GM19043 (cell line): ENCODE measurements at regions not wholly inside any gene's neighbourhood (a gene's known extent, or its start where the extent isn't known, plus 50 kb on each side); places are given as distances from the start of the nearest gene placed in this dataset.

Experiments used
- ATAC-seq: cut with Tn5 transposase; IDR thresholded peaks from one replicate; pipeline ENCODE4 v1.9.1; 2021; ENCODE audit warnings: low read depth; ENCODE audit not compliant: unreplicated experiment

DNA sequence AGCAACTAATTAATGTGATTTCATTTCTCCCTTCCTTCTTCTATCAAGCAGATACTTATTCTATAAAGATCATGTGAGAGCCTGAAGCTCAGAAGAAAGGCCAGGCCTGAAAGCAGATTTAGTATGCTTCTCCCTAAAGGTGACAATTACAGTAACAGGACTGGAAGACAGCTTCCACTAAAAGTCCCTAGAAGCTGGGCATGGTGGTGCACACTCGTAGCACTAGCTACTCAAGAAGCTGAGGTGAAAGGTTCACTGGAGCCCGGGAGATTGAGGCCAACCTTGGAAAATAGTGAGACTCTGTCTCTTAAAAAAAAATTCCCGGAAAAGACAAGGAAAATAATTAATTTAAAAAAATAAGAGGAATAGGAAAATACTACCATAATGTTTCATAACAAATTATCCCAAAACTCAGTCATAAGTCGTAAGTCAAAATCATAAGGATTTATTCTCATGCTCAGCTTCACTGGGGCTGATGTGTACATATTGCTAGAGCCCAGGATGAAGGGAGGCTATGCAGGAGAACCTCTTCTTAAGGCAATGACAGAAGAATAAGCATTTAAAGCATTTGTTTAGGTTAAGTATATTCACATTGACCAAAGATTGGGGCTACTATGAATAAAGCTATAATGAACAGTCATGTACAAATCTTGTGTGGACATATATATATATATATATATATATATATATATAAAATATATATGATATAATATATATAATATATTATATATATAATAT, 210.8 kb upstream of the SMARCA2 start:
- ATAC-seq, result no peak

DNA sequence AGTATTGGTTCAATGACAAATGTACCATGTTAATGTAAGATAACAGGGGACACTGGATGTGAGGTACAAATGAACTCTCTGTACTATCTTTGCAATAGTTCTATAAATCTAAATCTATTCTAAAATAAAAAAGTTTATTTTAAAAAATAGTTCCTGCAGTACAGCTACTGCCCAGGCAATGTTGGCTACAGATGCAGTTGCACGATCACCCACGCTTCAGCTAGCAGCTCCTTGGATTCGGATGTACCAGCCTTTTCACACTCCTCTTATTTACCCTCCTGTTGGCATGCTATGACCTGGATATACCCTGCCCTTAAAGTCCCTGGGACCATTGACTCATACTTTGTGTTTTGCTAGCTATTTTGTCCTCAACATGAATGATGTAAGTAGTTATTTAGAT, 185.4 kb upstream of the SMARCA2 start:
- no peak for ATAC-seq

DNA sequence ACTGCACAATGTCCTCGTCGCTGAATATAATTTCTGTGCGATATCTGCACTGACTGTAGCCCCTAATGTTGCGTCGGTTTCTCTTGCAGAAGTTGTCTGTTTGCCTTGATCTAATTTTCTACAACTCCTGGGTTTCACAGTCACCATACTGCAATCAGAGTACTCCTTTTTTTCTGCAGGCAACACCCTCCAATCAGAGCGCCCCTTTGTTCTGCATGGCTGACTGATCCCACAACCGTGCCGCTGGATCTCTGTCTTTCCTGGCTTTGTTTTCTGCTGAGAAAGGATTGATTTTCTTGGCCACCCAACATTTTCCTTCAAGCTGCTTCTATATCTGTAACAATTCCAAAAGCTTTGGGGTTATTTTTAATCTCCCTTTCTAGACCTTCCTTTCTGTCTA, 182.2 kb upstream of the SMARCA2 start:
- ATAC-seq, result no peak

DNA sequence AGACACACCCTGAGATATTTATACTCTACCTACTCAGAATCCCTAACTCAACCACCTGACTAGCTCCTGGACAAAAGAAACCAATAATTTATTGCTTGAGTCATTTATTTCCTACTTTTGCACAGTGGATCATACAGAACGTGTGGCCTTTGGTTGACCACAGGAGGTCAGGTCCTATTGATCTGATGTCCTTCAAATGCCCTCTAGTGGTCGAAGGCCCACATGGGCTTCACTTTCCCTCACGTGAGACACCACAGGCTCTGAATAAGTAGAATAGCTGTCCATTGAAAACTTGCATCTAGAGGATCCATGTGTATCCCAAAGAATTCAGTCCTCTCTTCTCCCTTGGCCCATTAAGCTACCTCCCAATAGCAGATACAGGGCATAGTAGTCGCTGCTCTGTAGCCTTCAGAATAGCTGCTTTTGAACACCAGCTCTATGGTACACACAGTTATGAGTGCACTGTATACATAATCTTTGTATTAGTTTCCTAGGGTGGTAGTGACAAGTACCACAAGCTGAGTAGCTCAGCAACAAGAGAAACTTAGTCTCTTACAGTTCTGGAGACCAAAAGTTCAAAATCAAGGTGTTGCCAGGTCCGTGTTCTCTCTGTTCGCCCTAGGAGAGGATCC, 177.6 kb upstream of the SMARCA2 start:
- no peak for ATAC-seq

DNA sequence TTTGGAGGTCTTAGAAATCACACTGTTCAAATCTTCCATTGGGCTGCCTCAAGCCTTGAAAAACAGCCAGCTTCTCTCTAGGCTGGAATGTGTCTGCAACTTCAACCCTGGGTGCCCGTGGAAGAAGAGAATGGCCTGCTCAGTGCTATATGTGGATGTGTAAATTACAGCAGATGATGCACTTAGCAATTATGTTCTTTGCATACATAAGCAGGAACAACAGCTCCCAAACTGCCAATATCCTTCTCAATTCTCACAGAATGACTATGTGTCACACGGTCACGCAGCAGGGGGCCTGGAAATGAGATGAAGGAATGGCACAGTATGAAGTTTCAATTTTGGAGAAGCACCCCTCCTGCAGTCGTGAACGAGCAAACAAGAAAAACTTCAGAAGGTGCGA, 175.2 kb upstream of the SMARCA2 start:
- no peak for ATAC-seq

DNA sequence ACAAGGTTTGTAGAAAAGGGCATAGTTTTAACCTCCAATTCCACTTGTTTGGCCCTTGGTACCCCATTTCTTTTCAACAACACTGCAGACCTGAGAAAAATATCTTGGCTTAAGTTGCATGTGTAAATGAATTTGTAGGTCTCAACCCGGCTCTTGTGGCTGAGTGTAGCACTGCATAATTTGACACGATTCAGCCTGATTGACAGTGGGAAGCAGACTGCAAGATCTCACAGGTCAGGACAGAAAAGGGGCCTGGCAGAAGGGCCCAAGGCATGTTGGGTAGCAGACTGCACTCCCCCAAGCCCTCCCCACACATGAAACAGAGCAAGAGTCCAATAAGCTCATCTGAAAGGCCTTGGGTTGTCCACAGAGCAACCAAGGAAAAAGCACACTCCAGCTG, 169.7 kb upstream of the SMARCA2 start:
- no peak for ATAC-seq

DNA sequence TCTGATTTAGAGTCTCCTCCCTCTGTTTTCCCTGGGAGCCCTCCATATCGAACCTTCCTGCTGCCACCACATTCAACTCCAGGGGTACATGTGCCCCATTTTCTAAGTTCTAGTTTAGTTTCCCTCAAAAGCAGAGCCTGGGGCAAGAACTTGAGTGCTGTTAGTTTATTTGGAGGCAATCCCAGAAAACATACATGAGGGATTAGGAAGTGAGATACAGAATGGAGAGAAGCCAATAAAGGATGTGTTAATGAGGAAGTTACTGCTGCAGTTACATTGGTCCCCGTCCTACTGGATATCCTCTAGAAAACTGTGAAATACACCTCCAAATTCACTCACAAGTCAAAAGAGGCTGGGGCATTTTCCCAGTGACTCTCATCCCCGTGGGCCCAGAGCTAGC, 159.4 kb upstream of the SMARCA2 start:
- ATAC-seq, result no peak

DNA sequence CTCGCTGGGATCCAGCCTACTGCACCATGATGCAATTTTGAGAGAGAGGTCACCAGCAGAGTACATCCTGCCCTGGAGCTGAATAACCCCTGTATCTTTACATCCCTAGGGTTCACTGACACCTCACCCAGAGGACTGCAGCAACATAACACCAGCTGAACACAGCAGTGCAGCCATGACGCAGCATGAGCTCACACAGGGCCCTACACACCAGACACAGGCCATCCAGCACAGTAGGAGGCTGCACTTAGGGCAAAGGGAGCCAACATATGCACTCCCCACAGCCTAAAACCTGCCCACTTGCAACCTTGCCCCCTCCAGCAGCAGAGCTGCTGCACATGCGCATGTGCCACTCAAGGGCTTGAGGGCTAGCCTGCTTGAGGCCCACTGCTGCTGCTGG, 157.3 kb upstream of the SMARCA2 start:
- ATAC-seq, result no peak

DNA sequence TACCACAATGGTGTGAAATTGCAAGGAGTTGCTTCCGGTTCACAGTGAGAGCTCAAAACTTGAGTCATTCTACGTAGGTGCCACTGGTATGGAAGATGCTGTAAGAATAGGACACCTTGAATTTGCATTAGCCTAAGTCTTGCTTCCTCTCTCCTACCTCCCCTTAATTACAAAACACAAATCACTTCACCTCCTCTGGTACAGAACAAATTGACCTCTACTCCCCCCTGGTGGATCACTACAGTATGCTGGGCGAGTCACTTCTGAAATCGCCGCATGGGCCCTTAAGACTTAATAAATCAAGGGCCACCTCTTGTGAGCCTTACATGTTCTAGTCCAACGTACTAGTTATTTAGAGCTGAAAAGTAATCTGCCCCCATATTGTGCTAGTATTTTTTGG, 145.3 kb upstream of the SMARCA2 start:
- ATAC-seq, result peak; percentile 90

DNA sequence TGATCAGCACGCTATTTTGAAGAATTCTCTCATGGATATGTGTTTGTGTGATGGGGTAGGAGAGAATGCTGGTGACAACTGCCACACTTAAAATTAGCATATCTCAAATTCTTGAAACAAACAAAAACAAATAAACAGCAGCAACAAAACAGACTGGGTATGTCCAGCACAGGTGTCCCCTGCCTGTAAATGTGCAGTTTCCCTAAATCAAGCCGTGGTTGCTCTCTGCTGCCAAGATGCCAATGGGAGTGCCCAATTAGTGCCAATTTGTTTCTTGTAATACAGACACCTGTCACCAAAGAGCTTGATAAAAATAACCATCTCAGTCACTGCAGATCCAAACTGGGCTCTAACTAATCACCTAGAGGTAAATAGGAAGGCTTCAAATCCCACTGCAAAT, 144.2 kb upstream of the SMARCA2 start:
- no peak for ATAC-seq

DNA sequence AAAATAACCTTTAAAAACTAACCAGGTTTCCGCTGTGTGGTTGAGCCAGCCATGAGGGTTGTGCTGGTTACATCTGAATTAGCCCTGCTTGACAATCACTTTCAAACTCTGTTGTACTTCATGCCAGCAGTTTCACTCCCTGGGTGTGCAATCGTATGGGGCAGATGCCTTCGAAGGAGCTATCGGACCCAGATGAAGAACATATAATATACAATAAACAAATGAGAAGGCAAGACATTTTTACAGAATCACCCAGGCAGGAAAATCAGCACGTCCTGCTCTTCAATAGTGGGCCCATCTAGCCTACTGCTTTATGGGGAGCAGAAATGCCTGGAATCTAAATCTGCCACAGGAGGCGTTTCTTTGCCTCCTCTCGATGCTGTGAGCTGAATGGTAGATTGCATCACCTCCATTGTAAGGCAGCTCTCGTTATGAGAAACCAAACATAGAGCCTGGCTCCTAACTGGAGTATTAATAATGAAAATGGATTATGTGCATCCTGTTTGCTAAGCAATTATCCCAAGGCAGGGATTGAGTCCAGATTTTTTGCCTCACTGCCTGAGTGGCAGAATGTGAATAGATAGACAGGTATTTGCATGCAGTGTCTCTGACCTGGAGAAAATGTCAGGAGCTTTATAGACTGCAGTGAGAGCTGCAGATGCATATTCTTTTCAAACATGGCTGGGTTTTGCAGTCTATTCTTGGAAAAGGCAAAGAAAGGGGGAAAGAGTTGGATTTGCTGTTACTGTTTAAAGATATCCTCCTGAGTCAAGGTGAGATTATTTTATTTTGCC, 143.3 kb upstream of the SMARCA2 start:
- ATAC-seq, result no peak

DNA sequence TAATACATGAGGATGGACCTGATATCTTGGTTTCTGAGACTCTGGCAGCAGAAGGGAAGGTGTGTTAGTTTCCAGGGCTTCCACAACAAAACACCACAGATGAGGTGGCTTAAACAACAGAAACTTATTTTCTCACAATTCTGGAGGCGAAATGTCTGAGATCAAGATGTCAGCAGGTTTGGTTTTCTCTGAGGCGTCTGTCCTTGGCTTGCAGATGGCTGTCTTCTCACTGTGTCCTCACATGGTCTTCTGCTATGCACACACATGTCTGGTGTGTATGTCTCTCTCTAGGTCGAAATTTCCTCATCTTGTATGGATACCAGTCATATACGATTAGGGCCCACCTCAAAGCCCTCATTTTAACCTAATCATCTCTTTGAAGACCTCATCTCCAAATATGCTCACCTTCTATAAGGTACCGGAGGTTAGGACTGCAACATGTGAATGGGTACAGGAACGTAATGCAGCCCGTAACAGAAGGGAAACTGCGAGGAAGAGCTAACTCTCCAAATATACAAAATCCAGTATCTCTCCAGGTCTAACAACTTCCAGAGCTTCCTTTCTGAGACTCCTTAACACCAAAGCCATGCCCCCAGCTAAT, 139.8 kb upstream of the SMARCA2 start:
- no peak for ATAC-seq

DNA sequence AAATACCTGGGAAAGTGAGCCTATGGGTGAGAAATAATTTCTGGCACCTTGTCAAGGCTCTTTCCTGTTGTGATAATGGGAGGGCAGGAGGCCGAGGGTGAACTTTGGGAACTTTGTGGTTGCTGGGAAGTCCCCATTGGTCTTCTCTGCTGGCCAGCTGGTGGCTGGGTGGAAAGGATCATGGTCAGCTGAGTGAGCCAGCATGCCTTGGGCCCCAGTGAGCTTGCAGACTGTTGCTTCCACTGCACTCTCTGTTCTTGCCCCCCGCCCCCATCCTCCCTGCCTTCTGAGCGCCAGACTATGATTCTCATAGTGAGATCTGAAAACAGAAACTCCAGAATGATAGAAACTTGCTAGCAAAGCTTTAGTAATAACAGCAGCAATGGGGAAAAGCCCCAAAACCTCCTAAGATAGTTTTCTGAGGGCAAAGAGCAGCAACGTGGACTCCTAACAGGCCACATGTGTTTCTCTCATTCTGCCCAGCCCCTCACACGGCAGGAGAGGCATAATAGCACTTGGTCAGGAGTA, 139.2 kb upstream of the SMARCA2 start:
- peak; percentile 59 for ATAC-seq

DNA sequence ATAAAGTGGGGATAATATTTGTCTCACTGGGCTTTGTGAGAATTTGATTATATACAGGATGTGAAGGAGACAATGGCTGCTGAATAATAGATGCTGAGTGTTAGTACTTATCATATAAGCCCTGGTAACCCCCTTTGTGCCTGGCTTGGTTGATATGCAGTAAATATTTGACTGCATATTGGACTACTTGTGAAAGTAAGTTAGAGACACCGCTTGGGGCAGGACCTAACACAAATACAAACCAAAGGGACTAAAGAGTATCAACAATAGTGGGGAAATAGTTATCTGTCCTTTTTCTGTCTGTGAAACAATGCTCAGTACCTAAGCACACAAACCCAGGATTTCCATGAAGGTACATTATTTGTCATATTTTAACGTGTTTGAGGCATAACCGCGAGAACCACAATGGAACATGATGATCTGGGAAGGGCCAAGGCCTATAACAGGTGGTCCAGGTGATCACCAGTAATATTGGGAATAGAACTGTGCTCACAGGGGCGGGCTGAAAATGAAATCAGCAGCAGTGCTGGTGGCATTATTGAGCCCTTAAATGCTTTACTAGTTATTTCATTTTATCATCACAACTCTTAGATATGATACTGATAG, 138.2 kb upstream of the SMARCA2 start:
- ATAC-seq, result no peak

DNA sequence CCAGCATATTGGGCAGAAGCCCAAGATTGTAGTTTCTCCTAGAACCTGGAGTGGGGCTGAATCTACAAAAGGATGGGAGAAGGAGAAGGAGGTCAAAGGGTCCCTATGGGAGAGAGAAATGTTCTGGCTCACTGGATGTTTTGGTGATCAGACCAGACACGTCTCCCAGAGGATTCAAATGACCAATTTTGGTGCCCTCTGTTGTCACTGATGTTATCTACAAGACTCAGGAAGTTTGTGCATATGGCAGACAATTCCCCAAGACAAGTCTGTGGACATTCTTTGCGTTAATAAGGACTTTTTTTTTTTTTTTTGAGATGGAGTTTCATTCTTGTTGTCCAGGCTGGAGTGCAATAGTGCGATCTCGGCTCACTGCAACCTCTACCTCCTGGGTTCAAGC, 137.2 kb upstream of the SMARCA2 start:
- ATAC-seq, result no peak

DNA sequence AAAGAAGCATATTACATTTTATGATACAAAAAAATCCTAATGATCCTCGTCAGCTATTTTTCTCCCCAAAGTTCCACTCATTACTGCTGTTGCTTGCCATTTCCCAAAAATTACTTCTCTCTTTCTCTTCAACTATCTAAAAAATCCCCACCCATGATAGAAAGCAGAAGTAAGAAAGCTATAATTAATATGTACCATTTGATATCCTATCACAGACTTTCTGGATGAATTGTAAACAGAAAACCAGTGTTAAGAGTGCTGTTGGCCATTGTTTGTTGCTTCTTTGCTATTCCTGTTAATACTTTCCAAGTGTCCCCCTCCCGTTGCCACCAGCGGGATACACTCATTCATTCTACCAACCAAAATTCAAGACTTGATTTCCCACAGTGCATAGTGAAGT, 136.3 kb upstream of the SMARCA2 start:
- no peak for ATAC-seq

DNA sequence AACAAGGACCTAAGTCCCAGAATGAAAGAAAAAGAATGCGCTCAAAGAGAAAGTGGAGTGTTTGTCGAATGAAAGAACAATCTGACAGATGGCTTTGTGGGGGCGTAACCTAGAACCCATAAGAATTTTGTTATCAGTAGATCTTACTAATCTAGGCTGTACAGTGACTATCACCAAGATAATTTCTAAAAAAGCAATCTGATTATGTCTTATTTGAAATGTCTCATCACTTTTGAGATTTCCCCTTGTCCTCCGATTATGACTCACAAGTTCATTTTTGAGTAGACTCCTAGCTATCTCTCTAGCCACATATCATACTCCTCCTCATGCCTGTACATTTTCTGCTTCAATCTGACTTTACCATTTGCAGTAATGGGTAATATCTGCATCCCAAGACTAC, 135.6 kb upstream of the SMARCA2 start:
- peak; percentile 37 for ATAC-seq

DNA sequence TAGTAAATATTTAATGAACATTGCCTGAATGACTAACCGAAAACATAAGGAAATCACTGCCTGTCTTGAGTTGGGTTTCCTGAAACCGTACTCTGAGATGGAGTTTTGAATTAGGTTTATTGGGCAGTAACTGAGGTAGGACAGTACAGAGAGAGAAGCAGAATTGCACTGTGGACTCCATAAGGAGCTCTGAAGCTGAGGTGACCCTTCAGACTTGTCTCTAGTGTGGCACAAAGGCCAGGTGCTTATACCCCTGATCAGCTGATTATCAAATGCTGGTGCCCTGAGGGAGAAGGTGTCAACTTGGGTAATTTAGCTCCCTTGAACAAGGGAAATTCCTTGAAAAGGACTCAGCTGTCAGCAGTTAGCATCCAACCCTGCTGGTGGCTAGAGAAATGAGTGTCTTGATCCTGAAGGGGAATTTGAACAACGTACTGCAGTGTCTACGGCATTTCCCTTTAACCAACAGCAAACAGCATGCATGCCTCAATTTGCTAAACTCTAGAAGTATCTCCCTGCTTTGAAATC, 135.0 kb upstream of the SMARCA2 start:
- ATAC-seq, result peak; percentile 1

DNA sequence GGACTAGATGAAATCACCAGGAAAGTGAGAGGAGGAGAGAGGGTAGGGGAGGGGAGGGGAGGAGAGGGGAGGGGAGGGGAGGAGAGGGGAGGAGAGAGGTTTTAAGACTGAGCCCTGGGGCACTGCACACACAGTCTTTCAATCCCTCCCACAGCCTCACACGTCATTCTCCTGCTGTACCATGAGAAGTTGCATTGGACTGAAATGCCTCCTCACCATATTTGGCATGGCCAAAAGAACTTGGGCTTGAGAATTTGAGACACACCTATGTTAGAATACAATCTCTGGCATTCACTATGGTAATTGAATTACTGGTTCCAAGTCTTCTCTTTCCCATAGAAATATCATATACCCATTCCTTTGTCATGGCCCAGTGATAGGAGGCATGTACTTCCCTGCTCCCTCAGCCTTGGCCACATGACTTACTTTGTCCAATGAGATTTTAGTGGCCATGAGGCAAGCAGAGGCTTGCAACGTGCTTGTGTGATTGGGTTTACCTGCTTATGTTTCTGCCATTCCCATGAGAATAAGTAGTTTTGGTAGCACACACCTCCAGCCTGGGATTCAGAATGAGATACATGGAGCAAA, 133.3 kb upstream of the SMARCA2 start:
- ATAC-seq, result no peak
